ENCODE measurements at regions not wholly inside any gene's neighbourhood (a gene's known extent, or its start where the extent isn't known, plus 50 kb on each side); places are given as distances from the start of the nearest gene placed in this dataset.

DNA sequence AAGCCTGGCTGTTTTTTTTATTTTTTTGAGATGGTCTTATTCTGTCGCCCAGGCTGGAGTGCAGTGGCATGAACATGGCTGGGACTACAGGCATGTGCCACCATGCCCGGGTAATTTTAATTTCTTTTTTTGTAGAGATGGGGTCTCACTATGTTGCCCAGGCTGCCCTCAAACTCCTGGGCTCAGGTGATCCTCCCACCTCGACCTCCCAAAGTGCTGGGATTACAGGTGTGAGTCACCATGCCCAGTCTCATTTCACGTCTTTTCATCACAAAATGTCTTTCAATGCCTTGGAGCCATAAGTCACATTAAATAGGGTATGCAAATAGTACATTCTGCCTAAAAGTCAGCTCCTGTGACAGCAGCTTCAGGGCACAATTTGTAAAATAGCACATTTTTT lies 52.8 kb downstream of the SOX2 start:
- DNase-seq, result no peak

DNA sequence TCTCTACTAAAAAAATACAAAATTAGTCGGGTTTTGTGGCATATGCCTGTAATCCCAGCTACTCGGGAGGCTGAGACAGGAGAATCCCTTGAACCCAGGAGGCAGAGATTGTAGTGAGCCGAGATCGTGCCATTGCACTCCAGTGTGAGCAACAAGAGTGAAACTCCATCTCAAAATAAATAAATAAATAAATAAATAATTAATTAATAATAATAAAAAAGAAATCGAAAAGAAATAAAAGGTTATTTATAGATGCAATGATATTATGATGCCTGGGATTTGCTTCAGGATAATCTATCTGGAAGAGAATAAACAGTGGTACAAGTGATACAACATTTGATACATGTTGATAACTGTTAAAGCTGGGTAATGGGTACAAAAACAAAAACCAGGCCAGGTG lies 58.6 kb downstream of the SOX2 start:
- DNase-seq, result no peak

GRCh38 chr3:181771120-181771519 lies 59.4 kb downstream of the SOX2 start:
- DNase-seq, result no peak

- no peak for DNase-seq
Measured at GRCh38 chr3:181772166-181772565, 60.4 kb downstream of the SOX2 start.

DNA sequence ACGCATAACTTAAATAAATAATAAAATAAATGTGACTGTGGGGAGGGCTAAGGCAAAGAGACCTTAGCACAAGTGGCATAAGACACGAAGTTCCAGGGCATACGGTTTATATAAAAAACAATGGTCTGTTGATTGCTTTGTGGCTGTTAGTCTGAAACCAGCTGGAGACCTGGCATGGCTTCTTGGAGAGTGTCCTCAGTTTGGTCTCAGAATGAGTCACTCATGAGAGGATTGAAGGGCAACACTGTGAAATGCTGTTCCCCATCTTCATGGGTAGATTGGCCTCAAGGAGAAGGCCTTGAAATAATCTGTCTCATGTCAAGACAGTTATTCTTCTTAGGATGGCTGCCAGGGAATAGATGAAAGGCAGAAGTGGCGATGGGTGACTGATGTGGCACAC lies 62.2 kb downstream of the SOX2 start:
- DNase-seq, result no peak

- no peak for DNase-seq
Measured at GRCh38 chr3:181782306-181782954, 70.7 kb downstream of the SOX2 start.

GRCh38 chr3:181790561-181790960 lies 78.8 kb downstream of the SOX2 start:
- no peak for DNase-seq

DNA sequence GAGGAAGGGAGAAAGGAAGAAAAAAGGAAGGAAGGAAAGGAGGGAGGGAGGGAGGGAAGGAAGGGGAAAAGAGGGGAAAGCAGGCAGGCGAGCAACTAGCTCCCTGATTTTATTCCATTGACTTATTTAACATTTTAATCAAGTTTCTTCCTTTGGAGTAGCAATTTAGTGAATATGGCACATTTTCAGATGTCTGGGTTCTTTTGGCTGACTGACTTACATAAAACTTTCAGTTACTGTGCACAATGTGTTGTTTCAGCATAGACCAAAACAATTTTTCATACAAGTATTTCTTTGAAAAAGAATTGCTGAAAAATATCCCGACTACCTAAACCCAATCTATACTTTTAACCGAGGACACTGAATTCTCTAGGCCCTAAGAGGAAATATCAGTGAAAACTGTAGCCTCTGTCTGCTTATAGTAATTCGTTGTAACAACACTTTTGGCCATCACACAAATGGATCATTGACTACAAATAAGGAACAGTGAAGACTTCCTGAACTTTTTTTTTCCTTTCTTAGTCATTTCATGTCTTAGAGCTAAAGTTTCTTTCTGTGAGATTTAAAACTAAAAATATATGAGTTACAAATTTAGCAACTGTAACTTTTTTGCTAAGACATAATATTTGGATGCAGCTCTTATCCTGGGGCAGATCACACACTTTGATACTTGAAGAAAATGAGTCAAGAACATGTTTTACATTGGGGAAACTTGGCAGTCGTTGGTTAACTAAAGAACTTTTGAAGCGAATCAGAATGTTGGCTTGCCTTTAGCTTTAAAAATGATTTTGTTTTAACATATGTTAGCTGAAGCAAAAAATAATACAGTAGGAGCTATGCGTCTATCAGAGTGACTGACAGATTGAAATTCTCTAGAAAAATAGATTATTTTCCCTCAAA lies 79.6 kb downstream of the SOX2 start:
- DNase-seq, result no peak

- no peak for DNase-seq
Measured at GRCh38 chr3:181793006-181793405, 81.3 kb downstream of the SOX2 start.

GRCh38 chr3:181794011-181794790 lies 82.5 kb downstream of the SOX2 start:
- no peak for DNase-seq

DNA sequence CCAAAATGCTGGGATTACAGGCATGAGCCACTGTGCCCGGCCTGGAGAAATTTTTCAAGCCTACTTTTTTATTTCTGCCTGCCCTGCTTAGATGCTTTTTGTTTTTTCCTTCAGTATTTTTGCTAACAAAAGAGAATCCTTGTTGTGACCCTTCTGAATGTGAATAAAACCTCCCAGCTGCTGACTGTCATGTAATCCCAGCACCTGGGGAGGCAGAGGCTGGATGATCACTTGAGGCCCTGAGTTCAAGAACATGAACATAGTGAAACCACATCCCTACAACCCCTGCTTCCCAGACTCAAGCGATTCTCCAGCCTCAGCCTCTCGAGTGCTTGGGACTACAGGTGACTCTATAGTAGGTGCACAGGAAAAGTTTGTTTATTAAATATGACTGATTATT lies 84.9 kb downstream of the SOX2 start:
- no peak for DNase-seq

DNA sequence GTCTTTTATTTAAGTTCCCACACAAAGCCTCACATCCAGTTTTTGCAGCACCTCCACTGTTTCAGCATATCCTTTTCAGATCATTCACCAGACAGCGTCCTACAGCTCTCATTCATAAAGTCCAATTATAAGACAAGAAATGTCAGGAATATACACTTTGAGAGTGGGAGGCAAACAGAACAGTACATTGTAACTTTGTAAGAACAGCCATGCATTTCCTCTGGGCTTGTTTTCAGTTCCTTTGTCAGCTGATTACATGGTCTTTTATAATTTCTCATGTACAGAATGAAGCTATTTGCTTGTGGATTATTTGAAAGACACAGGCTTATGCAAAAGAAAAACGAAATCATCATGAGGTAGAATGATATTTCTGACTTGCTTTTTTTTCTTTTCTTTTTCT lies 85.7 kb downstream of the SOX2 start:
- no peak for DNase-seq

DNA sequence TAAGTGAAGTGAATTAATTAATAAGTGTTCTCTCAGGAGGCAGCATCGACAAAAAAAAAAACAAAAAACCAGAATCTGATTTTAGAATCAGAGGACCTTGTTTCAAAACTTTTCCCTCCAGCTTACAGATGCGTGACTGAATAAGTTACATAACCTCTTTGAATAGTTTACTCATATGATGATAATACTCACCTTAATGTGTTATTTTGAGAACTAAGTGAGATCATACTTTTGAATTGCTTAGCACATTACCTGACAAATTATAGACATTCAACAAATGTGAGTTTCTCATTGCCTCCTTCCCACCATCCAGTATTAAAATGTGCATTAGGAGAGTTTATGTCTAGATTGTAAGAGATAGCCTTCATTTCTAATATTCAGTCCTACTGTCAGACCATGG lies 94.0 kb downstream of the SOX2 start:
- DNase-seq, result no peak

DNA sequence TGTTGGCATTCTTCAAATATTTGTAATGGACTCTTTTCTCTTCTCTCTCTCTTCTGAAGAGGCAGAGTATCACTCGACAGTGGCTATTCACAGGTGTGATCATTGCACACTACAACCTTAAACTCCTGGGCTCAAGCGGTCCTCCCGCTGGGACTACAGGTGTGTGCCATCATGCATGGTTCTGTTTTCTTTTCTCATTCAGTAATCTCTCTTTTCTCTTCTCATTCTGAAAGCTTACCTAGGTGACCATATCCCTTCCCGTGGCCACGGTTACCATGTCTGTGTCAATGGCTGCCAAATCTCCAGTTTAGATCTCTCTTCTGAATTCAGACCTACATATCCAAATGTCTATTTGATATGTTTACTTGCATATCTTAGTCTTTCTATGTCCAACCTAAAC lies 96.3 kb downstream of the SOX2 start:
- DNase-seq, result no peak

DNA sequence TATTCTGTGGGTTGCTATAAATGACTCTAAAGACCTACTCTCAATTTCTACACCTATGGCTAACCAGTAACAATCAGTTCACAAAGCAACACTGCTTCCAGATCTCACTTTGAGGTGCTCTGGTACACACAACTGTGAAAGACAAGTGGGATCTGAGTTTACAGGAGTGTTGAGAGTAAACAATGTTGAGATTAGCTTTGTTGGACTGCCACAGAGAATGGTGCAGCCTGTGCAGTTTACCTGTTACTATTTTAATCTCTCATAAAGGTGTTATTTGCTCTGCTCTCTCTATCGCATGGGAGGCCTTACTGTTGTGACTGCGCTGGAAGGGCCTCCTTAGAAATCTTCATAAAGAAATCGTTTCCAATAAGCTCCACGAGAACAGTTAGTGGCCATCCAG lies 112.0 kb downstream of the SOX2 start:
- DNase-seq, result no peak

GRCh38 chr3:181824961-181825360 lies 113.2 kb downstream of the SOX2 start:
- DNase-seq, result no peak

GRCh38 chr3:181839039-181839915 lies 127.6 kb downstream of the SOX2 start:
- DNase-seq, result no peak

GRCh38 chr3:181839916-181840297 lies 128.2 kb downstream of the SOX2 start:
- DNase-seq, result no peak

DNA sequence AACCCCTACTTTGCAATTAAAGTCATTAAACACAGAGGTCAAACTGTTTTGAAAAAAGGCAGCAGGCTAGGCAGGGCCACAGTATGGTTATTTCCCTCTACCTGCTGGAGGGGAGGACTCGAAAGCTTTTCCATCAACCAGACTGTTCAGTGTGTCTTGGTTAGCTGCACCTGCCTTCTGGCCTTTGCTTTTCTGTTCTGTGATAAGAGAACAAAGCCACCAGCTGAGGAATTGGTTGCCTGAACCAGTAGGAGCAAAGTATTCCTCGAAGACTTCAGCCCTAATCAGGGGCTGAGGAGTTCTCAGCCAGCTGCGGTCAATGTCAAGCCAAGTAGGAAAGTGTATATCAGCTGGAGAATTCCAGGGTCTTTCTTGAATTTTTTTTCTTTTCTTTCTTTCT lies 132.5 kb downstream of the SOX2 start:
- DNase-seq, result no peak

DNA sequence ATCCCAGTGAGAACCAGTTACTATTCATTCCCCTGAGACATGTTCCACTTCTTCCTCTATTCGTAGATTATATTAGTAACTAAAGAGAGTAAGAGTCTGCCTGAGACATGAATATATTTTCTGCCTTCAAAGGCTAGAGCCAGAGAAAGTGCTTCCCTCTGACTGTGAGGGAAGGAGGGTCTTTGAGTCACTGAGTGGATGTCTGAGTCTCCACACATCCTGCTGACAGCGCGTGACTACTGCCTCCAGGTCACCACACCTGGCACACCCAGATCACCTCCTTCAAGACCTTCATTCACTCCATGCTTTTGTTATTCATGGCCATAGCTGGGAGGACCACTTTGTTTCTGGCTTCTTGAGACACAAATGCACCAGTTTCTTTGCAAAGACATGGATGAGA lies 135.6 kb downstream of the SOX2 start:
- no peak for DNase-seq

- DNase-seq, result no peak
Measured at GRCh38 chr3:181851063-181851462, 139.3 kb downstream of the SOX2 start.

DNA sequence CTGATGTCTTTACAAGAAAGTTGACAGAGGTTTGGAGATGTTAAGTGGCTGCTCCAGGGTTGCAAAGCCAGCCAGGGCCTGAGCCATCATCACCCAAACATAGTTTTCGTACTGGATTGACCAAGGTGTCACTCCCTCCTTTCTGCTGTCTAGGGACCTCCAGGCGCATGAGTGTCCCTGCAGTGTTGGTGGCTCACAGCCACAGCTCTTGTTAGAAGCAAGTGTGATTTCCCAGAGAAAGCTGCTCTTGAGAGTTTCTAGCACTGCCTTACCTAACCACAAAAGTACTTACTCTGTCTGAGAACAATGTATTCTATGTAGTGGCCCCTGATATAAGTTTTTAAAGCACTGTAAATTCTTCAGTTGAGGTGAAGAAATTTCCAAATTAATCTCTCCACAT lies 144.1 kb downstream of the SOX2 start:
- no peak for DNase-seq

- no peak for DNase-seq
Measured at GRCh38 chr3:181859518-181859917, 147.8 kb downstream of the SOX2 start.

Measured in GDM1 (cell line).